OCI-M2 (cell line): ENCODE measurements at regions not wholly inside any gene's neighbourhood (a gene's known extent, or its start where the extent isn't known, plus 50 kb on each side); places are given as distances from the start of the nearest gene placed in this dataset.

Experiments used
- DNase-seq: peaks from one replicate; lab custom pipeline; 2025; ENCODE audit not compliant: unreplicated experiment; lab: John Stamatoyannopoulos, UW

GRCh38 chr10:61153771-61154170, 209.8 kb upstream of the RHOBTB1 start:
- no peak for DNase-seq

GRCh38 chr10:61151059-61151458, 207.1 kb upstream of the RHOBTB1 start:
- DNase-seq: no peak

- no peak for DNase-seq
These were observed 204.5 kb upstream of the RHOBTB1 start for GRCh38 chr10:61148451-61148850.

- DNase-seq: no peak
These were observed 199.0 kb upstream of the RHOBTB1 start for GRCh38 chr10:61142987-61143386.

- DNase-seq: no peak
These were observed 196.9 kb upstream of the RHOBTB1 start for GRCh38 chr10:61140765-61141392.

GRCh38 chr10:61139592-61139953, 195.6 kb upstream of the RHOBTB1 start:
- no peak for DNase-seq

GRCh38 chr10:61138708-61139591, 195.0 kb upstream of the RHOBTB1 start:
- no peak for DNase-seq

GRCh38 chr10:61136139-61136538, 192.2 kb upstream of the RHOBTB1 start:
- no peak for DNase-seq

- DNase-seq: no peak
These were observed 191.3 kb upstream of the RHOBTB1 start for GRCh38 chr10:61135276-61135721.

- DNase-seq: no peak
These were observed 186.4 kb upstream of the RHOBTB1 start for GRCh38 chr10:61130366-61130765.

- no peak for DNase-seq
These were observed 184.2 kb upstream of the RHOBTB1 start for GRCh38 chr10:61128196-61128595.

GRCh38 chr10:61125560-61126170, 181.7 kb upstream of the RHOBTB1 start:
- DNase-seq: no peak

- no peak for DNase-seq
These were observed 181.0 kb upstream of the RHOBTB1 start for GRCh38 chr10:61124756-61125530.

GRCh38 chr10:61120805-61121204, 176.8 kb upstream of the RHOBTB1 start:
- DNase-seq: no peak

- DNase-seq: no peak
These were observed 175.6 kb upstream of the RHOBTB1 start for GRCh38 chr10:61119573-61119972.

GRCh38 chr10:61115897-61116296, 171.9 kb upstream of the RHOBTB1 start:
- no peak for DNase-seq

GRCh38 chr10:61112771-61113170, 168.8 kb upstream of the RHOBTB1 start:
- DNase-seq: no peak

GRCh38 chr10:61110936-61111335, 167.0 kb upstream of the RHOBTB1 start:
- no peak for DNase-seq

- DNase-seq: no peak
These were observed 166.3 kb upstream of the RHOBTB1 start for GRCh38 chr10:61110188-61110844.

GRCh38 chr10:61108915-61109314, 164.9 kb upstream of the RHOBTB1 start:
- DNase-seq: no peak

GRCh38 chr10:61100887-61101286, 156.9 kb upstream of the RHOBTB1 start:
- no peak for DNase-seq
